OCI-LY3 (cell line): ENCODE measurements at regions not wholly inside any gene's neighbourhood (a gene's known extent, or its start where the extent isn't known, plus 50 kb on each side); places are given as distances from the start of the nearest gene placed in this dataset.

Source experiments
- H2AFZ ChIP-seq: fragments of 200-600, 300-600 bp; shearing (Covaris generic); 2 replicates; pipeline ENCODE4 v1.6.0; 2014; ENCODE audit warnings: antibody characterized with exemption, low read depth, low read length
- H3K27ac ChIP-seq: fragments of 200-600, 300-600 bp; sonication (generic); 2 replicates; pipeline ENCODE4 v1.5.1; 2014; ENCODE audit warnings: mild to moderate bottlenecking, low read length, moderate library complexity, mixed read lengths
- H3K27me3 ChIP-seq: fragments of 200-600, 300-600 bp; sonication (generic); 2 replicates; pipeline ENCODE4 v1.6.1; 2014; ENCODE audit warnings: low read depth, low read length, mixed read lengths
- H3K36me3 ChIP-seq: fragments of 200-600, 300-600 bp; sonication (generic); replicated peaks from 2 replicates; pipeline ENCODE3; 2014; ENCODE audit warnings: low read depth, low read length, mixed read lengths
- H3K4me1 ChIP-seq: fragments of 300-600, 200-600 bp; sonication (generic); 2 replicates; pipeline ENCODE4 v1.6.1; 2014; ENCODE audit warnings: low read length, mixed read lengths
- H3K4me2 ChIP-seq: fragments of 200-600, 300-600 bp; sonication (generic); 2 replicates; pipeline ENCODE4 v1.6.1; 2014; ENCODE audit warnings: low read length, mixed read lengths
- H3K4me3 ChIP-seq: fragments of 300-600, 200-600 bp; sonication (generic); 2 replicates; pipeline ENCODE4 v1.5.1; 2014; ENCODE audit warnings: antibody characterized with exemption, mild to moderate bottlenecking, low read length, moderate library complexity
- H3K79me2 ChIP-seq: fragments of 300-600, 200-600 bp; shearing (Covaris generic); 2 replicates; pipeline ENCODE4 v1.6.1; 2014; ENCODE audit warnings: mild to moderate bottlenecking, low read length, mixed read lengths
- H3K9ac ChIP-seq: fragments of 300-600, 200-600 bp; shearing (Covaris generic); 2 replicates; pipeline ENCODE4 v1.6.0; 2014; ENCODE audit warnings: mild to moderate bottlenecking, low read length, moderate library complexity
- H3K9me3 ChIP-seq: fragments of 200-600, 300-600 bp; shearing (Covaris generic); 2 replicates; pipeline ENCODE4 v1.6.1; 2014; ENCODE audit warnings: low read length, mixed read lengths; ENCODE audit not compliant: insufficient read depth
- H4K20me1 ChIP-seq: fragments of 200-600, 300-600 bp; sonication (generic); 2 replicates; pipeline ENCODE4 v1.6.1; 2016; ENCODE audit warnings: low read length, mixed read lengths; ENCODE audit not compliant: insufficient read depth
- EZH2phosphoT487 ChIP-seq: fragments of 200-600 bp; shearing (Covaris generic); IDR thresholded peaks from 2 replicates; pipeline ENCODE4 v1.6.1; 2018; ENCODE audit warnings: antibody characterized with exemption, mixed run types, low read depth
- TF ChIP-seq, protein P1 (sequence below): fragments of 200-600, 300-600 bp; sonication (generic); IDR thresholded peaks from 2 replicates; pipeline ENCODE4 v1.5.1; 2014; ENCODE audit warnings: antibody characterized with exemption, low read length, low read depth

DNA sequence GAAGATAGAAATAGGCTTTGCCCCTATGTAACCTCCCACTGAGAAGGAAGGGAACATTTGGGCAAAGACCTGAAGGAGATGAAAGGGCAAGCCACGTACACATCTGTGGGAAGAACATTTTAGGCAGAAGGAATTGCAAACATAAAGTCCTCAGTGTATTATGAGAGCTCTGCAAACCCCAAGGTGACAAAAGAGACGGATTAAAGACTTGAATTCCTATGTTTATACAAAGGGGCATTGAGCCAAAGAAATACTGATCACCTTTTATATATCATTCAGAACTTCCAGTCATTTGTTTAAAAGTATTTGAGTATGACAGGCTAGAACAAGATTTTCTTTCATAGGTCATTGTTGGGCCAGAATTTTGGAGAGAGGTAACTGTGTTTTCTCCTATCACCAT, 90.2 kb upstream of the ATG10 start:
- H3K9ac ChIP-seq = no peak overlapping the region
- no peak overlapping the region for H3K4me2 ChIP-seq
- H4K20me1 ChIP-seq = no peaks in the 10 kb centered on the region
- H3K4me3 ChIP-seq = no peak overlapping the region
- H2AFZ ChIP-seq = no peak overlapping the region
- no peaks in the 10 kb centered on the region for H3K27me3 ChIP-seq
- H3K36me3 ChIP-seq = no peaks in the 10 kb centered on the region
- no peaks in the 10 kb centered on the region for H3K79me2 ChIP-seq
- TF ChIP-seq EZH2phosphoT487 = no peak
- TF ChIP-seq, protein P1, sequence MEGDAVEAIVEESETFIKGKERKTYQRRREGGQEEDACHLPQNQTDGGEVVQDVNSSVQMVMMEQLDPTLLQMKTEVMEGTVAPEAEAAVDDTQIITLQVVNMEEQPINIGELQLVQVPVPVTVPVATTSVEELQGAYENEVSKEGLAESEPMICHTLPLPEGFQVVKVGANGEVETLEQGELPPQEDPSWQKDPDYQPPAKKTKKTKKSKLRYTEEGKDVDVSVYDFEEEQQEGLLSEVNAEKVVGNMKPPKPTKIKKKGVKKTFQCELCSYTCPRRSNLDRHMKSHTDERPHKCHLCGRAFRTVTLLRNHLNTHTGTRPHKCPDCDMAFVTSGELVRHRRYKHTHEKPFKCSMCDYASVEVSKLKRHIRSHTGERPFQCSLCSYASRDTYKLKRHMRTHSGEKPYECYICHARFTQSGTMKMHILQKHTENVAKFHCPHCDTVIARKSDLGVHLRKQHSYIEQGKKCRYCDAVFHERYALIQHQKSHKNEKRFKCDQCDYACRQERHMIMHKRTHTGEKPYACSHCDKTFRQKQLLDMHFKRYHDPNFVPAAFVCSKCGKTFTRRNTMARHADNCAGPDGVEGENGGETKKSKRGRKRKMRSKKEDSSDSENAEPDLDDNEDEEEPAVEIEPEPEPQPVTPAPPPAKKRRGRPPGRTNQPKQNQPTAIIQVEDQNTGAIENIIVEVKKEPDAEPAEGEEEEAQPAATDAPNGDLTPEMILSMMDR = no peak
- H3K4me1 ChIP-seq = no peaks in the 10 kb centered on the region
- H3K9me3 ChIP-seq = no peaks in the 10 kb centered on the region
- H3K27ac ChIP-seq = no peak overlapping the region

GRCh38 chr5:81879936-81880335, 91.9 kb upstream of the ATG10 start:
- TF ChIP-seq, protein P1 = no peak
- no peak for TF ChIP-seq EZH2phosphoT487
- Histone ChIP-seq H3K27me3 (no peaks in the 10 kb centered on the region), H3K9ac (no peak overlapping the region)

GRCh38 chr5:81878333-81878732, 93.5 kb upstream of the ATG10 start:
- H3K4me2 ChIP-seq = no peak overlapping the region
- H4K20me1 ChIP-seq = no peaks in the 10 kb centered on the region
- no peaks in the 10 kb centered on the region for H3K79me2 ChIP-seq
- H3K36me3 ChIP-seq = no peaks in the 10 kb centered on the region
- H3K27ac ChIP-seq = no peak overlapping the region
- TF ChIP-seq, protein P1 = no peak
- TF ChIP-seq EZH2phosphoT487 = no peak
- no peaks in the 10 kb centered on the region for H3K4me1 ChIP-seq
- no peaks in the 10 kb centered on the region for H3K9me3 ChIP-seq
- no peaks in the 10 kb centered on the region for H3K27me3 ChIP-seq
- H2AFZ ChIP-seq = no peak overlapping the region
- H3K9ac ChIP-seq = no peak overlapping the region
- H3K4me3 ChIP-seq = no peak overlapping the region

More at GRCh38 chr5:81879936-81880335, 91.9 kb upstream of the ATG10 start:
- H3K4me1 ChIP-seq = no peaks in the 10 kb centered on the region
- H3K4me3 ChIP-seq = no peak overlapping the region
- H3K9me3 ChIP-seq = no peaks in the 10 kb centered on the region
- no peak overlapping the region for H3K27ac ChIP-seq
- H3K36me3 ChIP-seq = no peaks in the 10 kb centered on the region
- no peaks in the 10 kb centered on the region for H4K20me1 ChIP-seq
- no peak overlapping the region for H3K4me2 ChIP-seq
- no peak overlapping the region for H2AFZ ChIP-seq
- no peaks in the 10 kb centered on the region for H3K79me2 ChIP-seq

DNA sequence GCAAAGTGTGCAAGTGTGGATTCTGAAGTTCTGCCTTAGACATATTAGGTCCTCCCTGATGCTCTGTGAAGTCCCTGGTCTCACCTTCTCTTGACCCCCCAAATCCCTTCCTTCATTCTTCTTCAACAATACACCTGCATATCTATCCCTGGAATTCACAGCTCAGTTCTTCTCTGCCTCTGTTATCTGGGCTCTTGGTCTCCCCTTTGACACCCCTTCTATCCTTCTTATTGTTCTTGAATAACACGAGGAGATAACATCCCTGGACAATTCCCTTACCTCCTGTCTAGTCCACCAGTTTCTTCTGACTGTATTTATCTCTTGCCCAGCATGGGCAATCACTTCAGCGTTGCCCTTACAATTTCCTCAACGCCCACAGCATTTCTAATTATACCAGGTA, 104.8 kb upstream of the ATG10 start:
- Histone ChIP-seq H3K27ac (no peak overlapping the region), H4K20me1 (no peaks in the 10 kb centered on the region), H3K36me3 (no peaks in the 10 kb centered on the region), H3K9ac (no peak overlapping the region), H3K4me3 (no peak overlapping the region), H3K4me2 (no peak overlapping the region), H3K79me2 (no peaks in the 10 kb centered on the region), H3K27me3 (no peaks in the 10 kb centered on the region), H2AFZ (no peak overlapping the region), H3K9me3 (no peaks in the 10 kb centered on the region), H3K4me1 (no peaks in the 10 kb centered on the region)
- no peak for TF ChIP-seq EZH2phosphoT487
- TF ChIP-seq, protein P1 = no peak
